NCI-H2029 (cell line): ENCODE measurements at regions not wholly inside any gene's neighbourhood (a gene's known extent, or its start where the extent isn't known, plus 50 kb on each side); places are given as distances from the start of the nearest gene placed in this dataset.

ENCODE experiments used
- DNase-seq: peaks from one replicate; lab custom pipeline; 2025; lab: John Stamatoyannopoulos, UW

GRCh38 chr3:34972481-34972880 lies 666.8 kb upstream of the ARPP21 start:
- DNase-seq = no peak

GRCh38 chr3:34973586-34973985 lies 665.7 kb upstream of the ARPP21 start:
- DNase-seq = no peak

DNA sequence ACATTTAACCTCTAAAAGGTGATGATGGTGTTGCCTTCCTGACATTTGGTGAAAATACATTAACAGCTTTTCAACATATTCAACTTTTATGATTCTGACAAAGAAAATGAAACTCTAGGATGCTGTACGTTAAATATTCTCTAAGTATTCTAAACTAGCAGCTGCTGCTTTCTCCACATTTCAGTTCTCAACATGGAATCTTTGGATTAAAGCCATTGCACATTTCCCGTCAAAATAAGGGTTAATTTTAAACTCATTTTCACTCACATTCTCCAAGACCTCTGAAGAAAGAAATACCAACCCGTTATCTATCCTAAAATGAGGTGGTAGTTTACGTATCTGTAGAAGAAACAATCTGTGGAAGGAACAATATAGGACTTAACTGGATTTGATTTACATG lies 655.7 kb upstream of the ARPP21 start:
- no peak for DNase-seq

DNA sequence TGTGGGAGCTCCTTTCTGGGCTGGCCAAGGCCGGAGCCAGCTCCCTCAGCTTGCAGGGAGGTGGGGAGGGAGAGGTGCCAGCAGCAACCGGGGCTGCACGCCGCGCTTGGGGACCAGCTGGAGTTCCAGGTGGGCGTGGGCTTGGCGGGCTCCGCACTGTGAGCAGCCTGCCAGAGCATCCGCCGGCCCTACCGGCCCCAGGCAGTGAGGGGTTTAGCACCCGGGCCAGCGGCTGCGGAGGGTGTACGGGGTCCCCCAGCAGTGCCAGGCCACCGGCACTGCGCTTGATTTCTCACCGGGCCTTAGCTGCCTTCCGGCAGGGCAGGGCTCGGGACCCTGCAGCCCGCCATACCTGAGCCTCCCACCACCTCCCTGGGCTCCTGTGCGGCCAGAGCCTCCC lies 651.0 kb upstream of the ARPP21 start:
- no peak for DNase-seq

DNA sequence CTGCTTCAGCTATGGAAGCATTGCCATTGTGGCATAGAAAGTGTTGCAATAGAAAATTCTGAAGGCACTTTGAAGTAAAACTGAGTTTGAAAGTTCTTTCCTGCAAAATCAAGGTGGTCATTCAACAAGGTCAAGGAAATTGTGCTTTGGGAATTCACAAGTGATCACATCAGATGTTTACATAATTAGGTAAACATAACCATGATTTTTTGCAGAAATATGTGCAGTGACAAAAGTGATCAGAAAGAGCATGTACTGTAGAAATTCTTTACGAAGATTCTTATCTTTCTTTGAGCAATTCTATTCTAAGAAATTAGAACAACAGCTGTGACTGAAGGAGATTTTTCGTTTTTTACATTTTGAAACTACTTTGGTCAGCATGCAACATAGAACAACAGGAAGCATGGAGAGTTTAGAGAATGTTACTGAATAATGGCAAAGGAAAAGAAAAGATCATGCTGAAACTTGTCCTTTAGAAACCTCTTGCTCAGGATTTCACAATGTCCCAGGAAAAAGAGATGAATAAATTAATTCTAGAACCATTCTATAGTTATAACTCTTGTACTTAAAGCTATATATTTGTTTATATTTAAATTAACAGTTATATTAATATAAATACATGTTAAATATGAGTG lies 643.4 kb upstream of the ARPP21 start:
- no peak for DNase-seq

- DNase-seq = no peak
Observed at GRCh38 chr3:34998902-34999301, 640.4 kb upstream of the ARPP21 start.

GRCh38 chr3:35012214-35012613 lies 627.1 kb upstream of the ARPP21 start:
- DNase-seq = no peak

GRCh38 chr3:35028157-35028556 lies 611.2 kb upstream of the ARPP21 start:
- no peak for DNase-seq

DNA sequence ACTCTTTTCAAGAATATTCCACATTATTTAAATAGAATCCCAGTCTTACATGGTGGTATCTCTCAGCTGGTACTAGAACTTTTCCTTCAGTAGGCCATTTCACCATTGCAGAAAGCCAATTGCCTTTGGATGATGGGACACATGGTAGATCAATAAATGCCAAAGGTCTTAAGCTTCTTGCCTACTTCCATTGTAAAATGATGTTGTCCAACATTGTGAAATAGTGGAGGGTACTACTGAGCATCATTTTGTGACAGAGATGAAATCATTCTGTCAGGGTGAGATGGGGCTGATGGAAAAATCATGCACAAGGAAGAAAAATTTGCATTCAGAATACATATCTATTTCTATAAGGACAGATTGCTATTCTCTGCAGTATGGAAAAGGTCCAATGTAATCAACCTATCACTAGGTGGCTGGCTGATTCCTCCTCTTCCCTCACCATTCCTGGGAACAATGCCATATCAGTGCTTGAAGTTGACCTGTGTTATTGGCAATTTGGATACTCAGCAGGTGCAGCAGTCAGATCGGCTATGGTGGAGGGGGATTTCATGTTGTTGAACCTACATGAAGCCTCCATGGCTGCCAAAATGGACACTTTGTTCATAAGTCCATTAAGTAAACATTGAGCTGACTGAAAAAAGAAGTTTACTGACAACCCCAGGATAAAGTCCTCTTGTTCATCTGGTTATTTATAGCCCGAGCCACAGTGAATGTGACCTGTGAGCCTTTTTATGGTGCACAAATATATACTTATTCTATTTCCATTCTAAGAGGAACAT lies 596.9 kb upstream of the ARPP21 start:
- peak; percentile 91 for DNase-seq

- DNase-seq = no peak
Observed at GRCh38 chr3:35043040-35043439, 596.3 kb upstream of the ARPP21 start.

DNA sequence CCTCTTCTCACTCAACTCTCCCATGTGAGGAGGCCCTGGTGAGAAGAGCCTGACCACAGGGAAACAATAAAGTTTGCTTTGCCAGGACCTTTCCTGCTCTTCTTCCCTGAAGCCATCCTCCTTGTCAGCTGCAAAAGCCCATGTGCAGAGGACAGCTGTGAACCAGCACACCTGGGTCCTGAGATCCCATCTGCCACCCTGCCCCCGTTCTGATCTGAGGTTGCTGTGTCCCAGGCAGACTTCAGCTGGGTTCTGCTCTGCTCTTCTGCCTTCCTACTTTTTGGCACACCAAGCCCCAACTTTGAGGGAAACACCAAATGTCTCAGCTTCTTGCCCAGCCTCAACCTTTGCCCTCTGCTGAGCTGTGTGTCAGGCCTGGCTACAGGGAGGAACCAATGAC lies 595.1 kb upstream of the ARPP21 start:
- no peak for DNase-seq

DNA sequence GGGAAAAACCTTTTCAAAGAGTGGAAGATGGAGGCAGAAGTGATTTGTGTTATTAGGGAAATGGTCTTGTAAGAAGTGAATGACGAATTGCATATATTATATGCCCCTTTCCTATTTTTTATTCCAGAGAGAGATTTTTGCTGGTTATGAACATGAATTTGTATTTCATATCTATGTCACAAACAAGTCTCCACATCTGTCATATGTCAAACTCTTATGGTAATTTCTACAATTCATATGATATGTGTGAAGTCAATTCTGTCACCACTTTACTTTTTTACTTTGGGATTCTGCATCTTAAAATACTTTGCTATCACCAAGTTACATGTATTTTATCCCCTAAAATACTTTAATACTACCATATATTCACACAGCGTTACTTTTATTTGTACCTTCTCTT lies 594.2 kb upstream of the ARPP21 start:
- no peak for DNase-seq

DNA sequence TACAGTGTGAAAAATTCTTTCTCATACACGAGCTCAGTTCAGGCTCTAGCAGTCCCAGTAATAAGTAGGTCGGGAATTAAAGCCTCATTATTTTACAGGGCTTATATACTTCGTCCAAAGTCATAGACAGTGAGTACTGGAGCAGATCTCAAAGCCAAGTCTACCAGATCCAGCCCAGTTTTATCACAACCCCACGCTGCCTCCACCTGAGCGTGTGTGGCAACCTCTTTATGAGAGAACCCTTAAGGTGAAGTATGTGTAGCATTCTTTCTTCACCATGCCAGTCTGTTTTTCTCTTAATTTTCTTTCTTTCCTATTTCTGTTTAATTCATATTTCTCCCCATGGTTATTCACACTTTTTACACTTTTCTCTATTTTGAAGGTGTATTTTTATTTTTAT lies 574.6 kb upstream of the ARPP21 start:
- no peak for DNase-seq

- DNase-seq = no peak
Observed at GRCh38 chr3:35065891-35066290, 573.4 kb upstream of the ARPP21 start.

DNA sequence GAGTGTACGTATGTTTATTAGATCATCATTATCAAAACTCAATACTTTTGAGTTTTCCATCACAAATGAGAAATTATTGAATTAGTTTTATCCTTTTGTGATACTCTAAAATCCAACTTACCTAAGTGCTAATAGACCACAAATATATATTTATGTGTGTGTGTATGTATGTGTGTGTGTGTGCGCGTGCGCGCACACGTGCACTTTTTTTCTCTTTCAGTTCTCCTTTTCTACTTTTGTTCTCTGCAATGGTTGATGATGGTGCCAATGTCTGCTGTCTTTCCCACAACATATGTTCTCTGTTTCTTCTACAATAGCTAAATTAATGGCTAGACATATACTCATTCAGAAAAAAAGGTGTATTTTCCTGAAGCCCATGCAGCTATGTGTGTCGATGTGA lies 571.6 kb upstream of the ARPP21 start:
- DNase-seq = no peak

- DNase-seq = no peak
Observed at GRCh38 chr3:35070088-35070487, 569.2 kb upstream of the ARPP21 start.

DNA sequence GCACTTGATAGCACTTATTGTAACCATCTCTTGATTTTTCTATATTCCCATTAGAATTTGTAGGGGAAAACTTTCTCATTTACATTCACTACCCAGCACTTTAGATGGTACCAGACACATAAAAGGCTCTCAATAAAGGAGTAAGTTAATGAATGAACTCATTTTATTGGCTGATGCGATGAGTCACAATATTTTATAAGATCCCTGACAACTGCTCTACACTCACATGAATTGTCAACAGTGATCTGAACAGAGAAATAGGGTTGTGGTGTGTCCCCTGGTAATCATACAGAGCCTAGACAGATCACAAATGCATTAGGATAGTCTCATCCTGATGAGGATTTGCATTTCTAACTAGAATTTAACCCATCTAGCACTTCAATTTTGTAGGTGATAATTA lies 567.6 kb upstream of the ARPP21 start:
- DNase-seq = no peak

- DNase-seq = no peak
Observed at GRCh38 chr3:35078780-35079179, 560.5 kb upstream of the ARPP21 start.

DNA sequence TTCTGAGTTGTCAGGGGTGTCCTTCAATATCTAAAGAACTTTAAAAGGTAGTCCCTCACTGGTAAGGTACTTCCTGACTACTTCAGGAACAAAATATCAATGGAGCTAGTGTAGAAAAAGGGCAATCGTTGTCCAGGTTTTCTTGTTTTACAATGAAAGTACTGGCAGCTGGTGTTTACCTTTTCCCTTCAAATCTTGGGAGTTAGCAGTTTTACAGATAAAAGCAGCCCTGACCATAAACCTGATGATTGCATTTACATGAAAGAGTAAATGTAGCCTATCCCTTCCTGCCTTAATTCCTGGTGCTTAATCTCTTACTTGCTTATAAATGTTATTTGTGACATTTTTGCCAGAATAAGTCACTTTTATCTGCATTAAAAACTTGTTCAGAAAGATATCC lies 559.9 kb upstream of the ARPP21 start:
- no peak for DNase-seq

DNA sequence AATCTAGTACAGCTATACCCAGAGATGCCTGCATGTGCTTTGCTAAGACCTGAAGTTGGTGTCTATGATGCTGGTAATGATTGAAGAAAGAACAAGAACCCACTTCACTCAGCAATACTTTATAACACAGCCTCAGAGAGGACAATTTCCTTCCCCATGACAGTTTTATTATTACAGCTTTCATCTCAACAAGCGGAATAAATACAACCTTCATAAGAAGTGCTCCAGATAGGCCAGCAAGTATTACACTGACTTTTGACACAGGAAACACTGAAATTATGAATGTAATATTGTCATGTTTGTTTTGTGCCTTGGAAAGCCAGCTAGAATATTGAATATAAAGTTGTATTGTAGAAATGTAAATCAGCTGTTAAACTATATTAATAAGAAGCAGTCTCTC lies 557.4 kb upstream of the ARPP21 start:
- DNase-seq = no peak

- no peak for DNase-seq
Observed at GRCh38 chr3:35088943-35089342, 550.4 kb upstream of the ARPP21 start.

DNA sequence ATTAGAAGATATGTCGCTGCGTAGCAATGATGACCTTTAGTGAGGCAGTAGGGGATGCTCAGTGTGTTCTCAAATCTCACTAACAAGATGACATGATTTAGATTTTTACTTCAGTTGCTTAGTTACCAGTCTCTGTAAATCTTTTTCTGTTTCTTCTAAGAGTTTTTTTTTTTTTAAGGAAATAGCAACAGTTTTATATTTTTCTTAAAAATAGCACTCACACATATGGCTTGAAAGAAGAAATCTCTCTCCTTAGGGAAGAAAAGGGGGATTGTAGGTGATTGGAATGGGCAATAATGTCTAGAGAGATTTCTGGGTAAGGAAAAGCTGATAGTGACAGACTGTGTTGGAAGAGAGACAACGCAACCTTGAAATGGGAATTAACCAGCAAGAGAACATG lies 524.6 kb upstream of the ARPP21 start:
- no peak for DNase-seq

DNA sequence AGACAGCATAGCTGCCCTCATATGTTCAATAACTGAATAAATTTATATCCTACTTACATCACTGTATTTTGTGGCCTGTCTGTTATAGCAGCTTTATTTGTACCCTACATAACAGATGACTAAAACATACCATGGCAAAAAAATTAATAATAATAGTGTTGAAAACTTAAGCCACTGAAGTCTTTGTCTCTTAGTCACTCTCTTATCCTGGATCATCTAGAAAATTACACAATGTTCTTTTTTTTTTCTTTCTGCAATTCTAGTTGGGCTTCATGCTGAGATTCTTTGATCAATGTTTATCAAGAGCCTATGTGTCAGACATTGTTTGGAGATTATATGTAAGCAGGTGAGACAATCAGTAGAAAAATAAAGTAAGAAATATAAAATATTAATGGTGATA lies 519.3 kb upstream of the ARPP21 start:
- no peak for DNase-seq

DNA sequence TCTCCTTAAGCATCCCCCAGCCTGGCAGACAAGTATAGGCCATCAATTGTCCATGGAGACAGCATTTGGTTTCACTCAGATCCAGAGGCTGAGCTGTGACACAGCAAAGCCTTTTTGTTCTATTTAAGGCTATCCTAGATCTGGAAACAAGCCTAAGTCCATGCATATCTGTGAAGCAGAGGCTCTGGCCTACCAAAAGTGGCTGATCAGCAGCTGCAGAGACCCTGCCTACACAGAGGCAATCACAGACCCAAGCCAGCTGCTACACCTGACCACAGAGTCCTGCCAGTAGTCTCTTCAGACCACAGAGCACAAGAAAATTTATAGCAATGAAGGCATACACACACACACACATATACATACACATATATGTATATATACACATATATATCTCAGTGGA lies 501.7 kb upstream of the ARPP21 start:
- no peak for DNase-seq
